PC-9 (cell line): ENCODE measurements at regions not wholly inside any gene's neighbourhood (a gene's known extent, or its start where the extent isn't known, plus 50 kb on each side); places are given as distances from the start of the nearest gene placed in this dataset.

ENCODE experiments used
- CTCF ChIP-seq: fragments of 200-600 bp; sonication (generic); conservative IDR thresholded peaks from 2 replicates; pipeline ENCODE4 v1.6.1; 2017; ENCODE audit warnings: mixed run types, antibody characterized with exemption, mild to moderate bottlenecking, moderate library complexity
- EZH2 ChIP-seq: fragments of 200-600 bp; sonication (generic); IDR thresholded peaks from 2 replicates; pipeline ENCODE4 v1.8.0; 2017; ENCODE audit warnings: antibody characterized with exemption, low read depth

GRCh38 chr5:153153086-153153485 is 337.4 kb upstream of the GRIA1 start:
- TF ChIP-seq CTCF (no peak), EZH2 (no peak)
